Fibroblast of peridontal ligament (primary cell): ENCODE measurements at regions not wholly inside any gene's neighbourhood (a gene's known extent, or its start where the extent isn't known, plus 50 kb on each side); places are given as distances from the start of the nearest gene placed in this dataset.

Experiments
- DNase-seq: peaks from one replicate; pipeline ENCODE4 v3.0.0-alpha.2; 2010; ENCODE audit errors: extremely low read depth

- no peak for DNase-seq
These were observed 2186.8 kb upstream of the CELF4 start for GRCh38 chr18:39752351-39752750.

- no peak for DNase-seq
These were observed 2186.3 kb upstream of the CELF4 start for GRCh38 chr18:39751921-39752320.

DNA sequence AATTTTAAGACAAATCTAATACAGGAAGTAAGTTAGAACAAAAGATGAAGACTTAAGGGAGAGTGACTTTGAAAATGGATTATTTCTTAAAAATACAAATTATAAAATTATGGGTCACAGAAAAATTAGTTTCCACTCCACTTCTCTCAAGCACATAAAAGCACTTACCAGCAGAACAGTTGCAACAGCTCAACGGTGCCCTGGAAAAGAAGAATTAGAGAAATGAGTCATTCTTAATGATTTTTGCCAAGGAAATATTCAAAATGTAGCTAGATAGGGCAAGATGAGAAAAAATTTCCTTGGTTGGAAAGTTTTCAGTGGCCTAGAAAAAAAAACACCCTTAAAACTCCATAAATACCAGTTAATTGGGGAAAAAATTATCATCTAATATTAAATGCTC is 2185.6 kb upstream of the CELF4 start:
- peak; percentile 32 for DNase-seq

GRCh38 chr18:39749154-39749553 is 2183.6 kb upstream of the CELF4 start:
- no peak for DNase-seq

- DNase-seq, result no peak
These were observed 2183.1 kb upstream of the CELF4 start for GRCh38 chr18:39748727-39749126.

DNA sequence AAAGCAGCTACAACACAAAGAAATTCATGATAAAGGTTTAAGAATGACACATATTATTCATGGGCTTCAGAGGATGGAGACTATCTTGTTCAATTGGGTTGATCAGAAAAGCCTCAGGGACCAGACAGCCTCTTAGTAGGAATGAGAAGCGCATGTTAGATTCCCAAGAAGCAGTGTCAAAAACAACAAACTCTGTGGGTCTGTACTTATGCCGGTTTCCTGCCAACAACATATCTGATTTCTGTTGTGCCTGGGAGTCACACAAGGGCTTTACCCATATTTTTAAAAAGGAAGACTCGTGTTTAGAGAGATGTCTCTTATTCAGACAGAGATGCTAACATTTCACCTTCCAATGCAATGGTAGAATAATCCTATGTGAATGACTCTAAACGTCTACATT is 2180.6 kb upstream of the CELF4 start:
- DNase-seq, result peak; percentile 41

- DNase-seq, result no peak
These were observed 2177.9 kb upstream of the CELF4 start for GRCh38 chr18:39743463-39743862.

DNA sequence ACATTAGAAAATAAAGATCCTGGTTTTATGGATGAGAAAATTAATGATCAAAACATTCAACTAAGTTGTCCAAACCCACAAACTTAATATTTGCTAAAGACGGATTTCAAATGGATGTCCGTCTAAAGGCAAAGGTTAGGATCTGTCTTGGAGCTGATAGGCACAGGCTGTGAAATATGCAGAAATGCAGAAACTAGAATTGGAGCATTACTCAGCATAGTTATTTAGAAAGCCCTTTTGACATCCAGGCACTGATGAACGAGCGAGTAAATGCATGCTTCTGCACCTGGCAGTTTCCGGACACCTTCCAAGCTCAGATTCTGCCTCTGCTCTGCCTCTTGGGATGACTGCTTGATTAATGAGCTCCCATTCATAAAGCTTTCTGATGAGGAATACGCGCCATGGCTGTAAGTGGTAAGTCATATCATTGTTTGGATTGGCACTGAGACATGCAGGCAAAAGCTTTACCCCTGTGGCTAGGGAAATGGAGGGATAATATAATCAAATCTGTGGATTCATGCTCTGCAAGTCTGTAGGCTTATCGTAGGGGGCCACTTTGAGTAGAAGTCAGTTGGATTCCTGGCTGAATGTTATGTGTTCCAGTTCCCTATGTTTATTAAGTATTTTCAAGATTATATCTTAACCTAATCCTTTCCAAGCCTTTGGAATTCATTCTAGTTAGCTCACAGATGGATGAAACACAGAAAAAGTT is 2176.3 kb upstream of the CELF4 start:
- DNase-seq, result peak; percentile 38

DNA sequence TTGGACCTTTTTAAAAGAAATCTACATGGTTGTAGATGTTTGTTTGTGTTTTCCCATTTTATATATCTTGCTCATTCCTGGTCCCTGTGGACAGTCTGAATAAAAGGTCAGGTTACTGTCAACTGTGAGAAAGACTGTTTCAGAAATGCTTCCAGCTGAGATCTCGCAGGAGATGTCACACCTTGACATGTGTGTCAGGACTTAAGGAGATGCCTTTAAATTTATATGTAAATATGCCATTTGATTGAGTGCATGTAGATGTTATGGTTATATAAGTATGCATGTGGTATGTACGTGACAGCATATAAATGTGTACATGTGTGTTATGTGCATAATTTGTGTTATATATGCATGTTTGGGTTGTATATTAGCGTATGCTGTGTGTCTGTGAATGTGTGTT is 2172.3 kb upstream of the CELF4 start:
- DNase-seq, result no peak

DNA sequence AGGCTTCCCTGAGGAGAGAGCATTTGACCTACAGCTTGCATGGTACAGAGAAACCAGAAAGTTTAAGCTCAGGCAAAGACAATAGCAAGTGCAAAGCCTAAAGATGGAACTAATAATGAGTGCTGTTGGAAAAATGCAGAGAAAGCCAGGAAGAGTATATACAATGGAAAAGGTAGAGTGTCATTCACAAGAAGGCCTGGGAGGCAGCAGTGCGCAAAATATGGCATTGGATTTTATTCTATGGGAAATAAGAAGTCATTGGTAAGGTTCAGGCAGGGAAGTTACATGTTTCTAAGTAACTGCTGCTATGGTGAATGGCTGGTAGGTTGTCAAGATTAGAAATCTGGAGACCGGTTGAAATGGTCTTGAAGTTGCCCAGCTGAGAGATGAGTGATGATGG is 2167.3 kb upstream of the CELF4 start:
- DNase-seq, result no peak

DNA sequence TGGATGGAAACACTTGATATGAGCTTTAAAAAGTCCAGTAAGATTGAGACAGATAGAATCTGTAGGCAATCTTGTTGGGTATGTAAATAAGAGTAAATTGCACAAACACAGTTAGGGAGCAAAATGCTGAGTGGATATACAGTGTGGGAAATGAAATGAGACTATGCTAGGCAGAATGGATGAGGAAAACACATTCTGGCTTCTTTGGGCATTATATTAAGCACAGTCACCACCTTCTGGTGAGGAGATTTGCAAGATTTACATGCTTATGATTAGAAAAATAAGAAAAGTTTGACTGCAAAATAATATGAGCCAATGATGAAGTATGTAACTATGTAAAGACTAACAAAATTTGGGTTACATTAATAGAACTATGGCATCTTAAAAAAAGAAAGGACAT is 2165.0 kb upstream of the CELF4 start:
- DNase-seq, result peak; percentile 18

DNA sequence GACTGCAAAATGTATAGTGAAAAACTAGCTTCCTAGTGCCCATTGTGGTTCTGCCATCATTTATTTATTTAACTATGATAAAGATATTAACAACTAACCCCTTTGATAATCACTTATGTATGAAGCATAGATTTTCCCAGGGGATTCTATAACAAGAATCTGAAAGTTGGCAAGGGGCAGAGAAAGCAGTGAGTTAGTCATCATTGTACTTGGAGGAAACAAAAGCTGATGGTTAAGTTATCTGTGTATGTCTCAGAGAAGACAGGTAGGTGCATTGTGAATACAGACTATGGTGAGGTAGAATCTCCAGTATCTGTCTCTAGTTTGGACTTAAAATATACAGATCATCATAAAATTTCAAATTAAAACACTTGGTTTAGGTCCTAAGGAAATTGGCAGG is 2159.1 kb upstream of the CELF4 start:
- DNase-seq, result peak; percentile 23

DNA sequence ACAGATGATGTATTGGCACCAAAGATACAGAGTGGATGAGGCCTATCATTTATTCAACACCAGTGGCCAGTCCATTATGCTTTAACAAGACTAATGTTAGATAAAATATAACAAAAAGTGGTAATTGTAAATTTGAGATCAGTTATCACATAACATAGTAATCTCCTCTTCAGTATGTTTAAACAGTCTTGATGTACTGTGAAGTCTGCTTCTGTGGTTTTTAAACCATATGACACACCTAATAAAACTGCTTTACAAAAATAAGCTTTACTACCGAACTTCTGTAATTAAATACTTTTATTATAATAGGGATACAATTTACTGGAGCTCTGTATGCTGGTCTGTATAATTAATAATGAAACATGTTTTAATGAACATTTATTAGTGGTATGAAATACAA is 2156.1 kb upstream of the CELF4 start:
- DNase-seq, result no peak

DNA sequence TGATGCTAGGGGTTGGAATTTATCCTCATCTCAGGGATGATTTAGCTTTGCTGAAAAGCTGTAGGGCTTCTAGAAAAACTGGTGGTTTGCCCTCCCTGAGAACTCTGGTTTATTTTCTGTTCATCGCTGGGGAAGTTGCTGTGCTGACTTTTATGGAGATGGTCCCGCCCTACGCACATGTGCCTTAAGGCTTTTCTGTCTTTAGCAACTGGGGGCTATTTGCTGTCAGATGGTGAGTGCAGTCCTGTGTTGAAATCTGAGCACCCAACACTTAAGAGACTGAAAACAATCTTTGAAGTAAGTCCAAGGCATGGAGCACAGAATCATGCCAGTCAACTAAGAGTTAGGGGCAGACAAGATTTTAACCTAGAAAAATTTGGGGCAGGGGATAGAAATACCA is 2148.4 kb upstream of the CELF4 start:
- DNase-seq, result peak; percentile 2

DNA sequence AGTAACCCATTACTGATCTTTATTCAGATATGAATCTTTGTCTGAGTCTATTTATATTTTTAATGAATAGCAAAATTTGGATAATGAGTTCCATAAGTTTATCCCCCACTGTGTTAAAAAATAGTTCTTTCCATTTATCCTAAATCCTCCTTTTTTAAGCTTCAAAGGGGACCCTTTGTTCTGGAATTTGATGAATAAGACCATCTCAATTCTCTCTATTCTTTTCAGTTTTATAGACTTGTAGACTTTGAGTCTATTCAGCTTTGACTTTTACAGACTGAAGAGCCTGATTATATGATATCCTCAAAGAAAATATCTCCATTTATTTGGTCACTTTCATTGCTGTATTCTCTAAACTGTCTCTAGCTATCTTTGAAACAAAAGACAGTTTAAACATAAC is 2146.1 kb upstream of the CELF4 start:
- no peak for DNase-seq

DNA sequence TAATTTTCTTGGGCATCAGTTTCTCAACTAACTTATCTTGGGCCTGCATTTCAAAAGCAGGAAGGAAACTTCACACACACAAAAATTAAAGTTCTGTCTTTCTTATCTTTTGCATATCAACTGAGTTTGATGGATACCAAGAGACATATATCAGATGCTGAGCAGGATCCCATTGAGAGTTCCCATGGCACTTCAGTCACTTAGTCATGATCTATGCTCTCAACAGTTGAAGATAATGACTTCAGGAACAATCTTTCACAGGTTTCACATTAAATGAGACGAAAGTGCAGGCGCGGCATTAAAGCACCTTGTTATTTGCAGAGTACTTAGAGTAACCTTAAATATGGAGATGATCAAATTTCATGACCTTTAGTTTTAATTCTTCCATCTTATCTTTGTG is 2139.8 kb upstream of the CELF4 start:
- DNase-seq, result no peak

GRCh38 chr18:39702888-39703287 is 2137.3 kb upstream of the CELF4 start:
- DNase-seq, result no peak

GRCh38 chr18:39701839-39702238 is 2136.2 kb upstream of the CELF4 start:
- DNase-seq, result no peak

- DNase-seq, result peak; percentile 19
These were observed 2135.6 kb upstream of the CELF4 start for GRCh38 chr18:39701055-39701783.

- no peak for DNase-seq
These were observed 2133.9 kb upstream of the CELF4 start for GRCh38 chr18:39699340-39699964.

DNA sequence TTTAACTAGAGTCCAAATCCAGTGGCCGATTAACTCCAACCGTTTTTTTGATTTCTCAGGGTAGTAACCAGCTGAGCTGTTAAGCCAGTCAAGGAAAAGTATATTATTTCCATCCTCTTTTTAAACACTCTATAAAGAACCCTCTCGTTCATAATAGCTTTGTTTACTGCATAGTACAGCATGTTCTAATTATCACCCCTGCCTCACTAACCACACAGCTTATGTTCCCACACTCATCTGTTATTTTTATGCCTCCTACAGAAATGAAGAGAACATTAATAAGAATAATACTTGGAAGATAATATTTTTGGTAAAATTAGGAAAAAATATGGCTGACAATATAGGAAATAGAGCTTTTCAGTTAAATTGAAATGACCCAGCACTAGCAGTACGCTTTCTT is 2132.8 kb upstream of the CELF4 start:
- peak; percentile 3 for DNase-seq

DNA sequence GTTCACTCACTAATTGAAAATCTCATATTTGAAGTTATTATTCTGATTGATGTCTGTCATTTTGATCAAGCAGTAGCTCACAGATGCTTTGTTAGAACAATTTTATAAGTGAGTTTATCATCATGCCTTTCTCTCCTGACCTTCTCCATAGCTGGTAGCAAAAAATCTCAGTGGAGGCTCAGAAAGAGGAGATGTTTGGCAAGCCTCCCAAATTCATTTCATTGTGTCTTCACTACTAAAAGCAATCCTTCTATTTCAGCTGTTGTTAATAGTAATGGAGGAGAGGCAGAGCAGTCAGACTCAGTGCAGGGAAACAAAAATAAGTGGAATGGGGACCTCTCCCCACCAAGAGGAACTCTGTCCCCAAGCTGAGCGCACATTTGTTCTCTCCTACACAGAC is 2127.8 kb upstream of the CELF4 start:
- peak; percentile 12 for DNase-seq

DNA sequence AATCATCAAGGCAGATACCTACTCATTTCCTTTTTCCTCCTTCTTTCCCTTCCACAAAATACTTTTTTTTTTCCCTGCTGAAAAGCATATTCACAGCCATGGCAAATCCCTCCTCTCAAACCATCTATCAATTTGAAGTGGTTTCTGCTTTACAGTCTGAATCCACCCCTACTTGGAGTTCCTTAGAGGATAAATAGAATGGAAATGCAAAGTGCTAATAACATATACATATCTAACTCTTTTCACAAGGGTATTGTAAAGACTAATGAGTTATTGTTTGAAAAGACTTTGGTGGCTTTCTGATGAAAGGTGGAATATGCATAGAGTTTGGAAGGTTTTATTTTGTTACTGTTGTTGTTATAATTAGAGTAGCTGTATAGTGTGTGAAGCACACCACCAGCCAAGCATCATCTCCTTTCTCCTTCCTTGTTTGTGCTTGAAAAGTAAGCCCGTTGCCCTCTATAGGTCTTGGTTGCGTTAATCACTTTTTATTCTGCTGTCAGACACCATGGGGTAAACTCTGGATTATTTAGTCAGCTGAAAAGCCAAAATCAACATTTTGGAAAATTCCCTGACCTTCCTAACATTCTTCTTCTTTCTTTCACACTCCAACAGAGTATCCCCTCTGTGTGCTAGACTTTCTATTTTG is 2126.9 kb upstream of the CELF4 start:
- no peak for DNase-seq
